Upper lobe of left lung (tissue), 6 donors: ENCODE measurements at regions not wholly inside any gene's neighbourhood (a gene's known extent, or its start where the extent isn't known, plus 50 kb on each side); places are given as distances from the start of the nearest gene placed in this dataset.

Experiments
- ATAC-seq, 2 donors: fragments of 200-7000 bp; cut with Tn5 transposase; one replicate each; pipeline ENCODE4 v1.9.1; 2022; ENCODE audit warnings: mild to moderate bottlenecking in 2 of 2, moderate library complexity in 2 of 2; ENCODE audit not compliant: low FRiP score in 2 of 2
- DNase-seq, 2 donors: peaks; one replicate each; pipeline ENCODE4 v3.0.0-alpha.2; 2019 to 2020
- H3K27ac ChIP-seq, 4 donors: fragments of 200-600 bp; sonication (generic); one replicate each; pipeline ENCODE4 v1.5.1; 2016 to 2019
- H3K27me3 ChIP-seq, 4 donors: fragments of 200-600 bp; sonication (generic); one replicate each; pipeline ENCODE4 v1.5.1; 2017 to 2019
- H3K36me3 ChIP-seq, 4 donors: fragments of 200-600 bp; sonication (generic); one replicate each; pipeline ENCODE4 v1.5.1; 2016 to 2019
- H3K4me1 ChIP-seq, 4 donors: fragments of 200-600 bp; sonication (generic); one replicate each; pipeline ENCODE4 v1.5.1; 2018 to 2019
- H3K4me3 ChIP-seq, 4 donors: fragments of 200-600 bp; sonication (generic); one replicate each; pipeline ENCODE4 v1.5.1; 2017 to 2019; ENCODE audit warnings: mild to moderate bottlenecking in 2 of 4, moderate library complexity in 1 of 4
- H3K9me3 ChIP-seq, 4 donors: fragments of 200-600 bp; sonication (generic); one replicate each; pipeline ENCODE4 v1.5.1; 2018 to 2019
- CTCF ChIP-seq, 6 experiments: fragments of 450-650 bp in 4 of 6; fragments of 200-600 bp in 2 of 6; sonication (generic) in 2 of 6; IDR thresholded peaks; one replicate each; pipeline ENCODE4 v1.5.1; 2016 to 2019; ENCODE audit warnings: antibody characterized with exemption in 6 of 6
- EP300 ChIP-seq, 4 donors: sonication (generic); formaldehyde crosslinking; IDR thresholded peaks; one replicate each; pipeline ENCODE4 v1.5.1; 2017; ENCODE audit warnings: antibody characterized with exemption in 4 of 4, control low read depth in 2 of 4
- POLR2A ChIP-seq, 4 donors: fragments of 450-650 bp; IDR thresholded peaks; one replicate each; pipeline ENCODE4 v1.5.1; 2016 to 2017; ENCODE audit warnings: antibody characterized with exemption in 4 of 4, mild to moderate bottlenecking in 2 of 4
- POLR2AphosphoS5 ChIP-seq, 2 donors: sonication (generic); formaldehyde crosslinking; IDR thresholded peaks; one replicate each; pipeline ENCODE4 v1.5.1; 2017; ENCODE audit warnings: antibody characterized with exemption in 2 of 2
- WGBS, 2 donors: methylation state at CpG; one replicate each; pipeline ENCODE4 v1.1.5; 2017 to 2018; 5-methylcytosine and 5-hydroxymethylcytosine counted together
- donor health status: DM: no; HTN: no; CAD: no; lungs with moderate emphysema.
- donor health status: DM: no; HTN: yes; CAD: no; lungs with severe emphysema.

- no peaks in the 10 kb centered on the region for H3K9me3 ChIP-seq
- no peak overlapping the region for H3K4me3 ChIP-seq
- H3K27ac ChIP-seq: no peak overlapping the region
- H3K27me3 ChIP-seq: no peaks in the 10 kb centered on the region
- WGBS, 2 donors: 83 to 89% methylated on average over 7 of the region's 7 CpGs
- ATAC-seq (no peak), DNase-seq (no peak)
- no peaks in the 10 kb centered on the region for H3K36me3 ChIP-seq
- TF ChIP-seq EP300 (IDR thresholded peaks at IDR 0.05) (no peak), POLR2AphosphoS5 (IDR thresholded peaks at IDR 0.05) (no peak), CTCF (IDR thresholded peaks at IDR 0.05) (no peak), POLR2A (IDR thresholded peaks at IDR 0.05) (no peak)
- no peaks in the 10 kb centered on the region for H3K4me1 ChIP-seq
Observed at GRCh38 chr15:47640901-47641300, 76.4 kb upstream of the SEMA6D start.

DNA sequence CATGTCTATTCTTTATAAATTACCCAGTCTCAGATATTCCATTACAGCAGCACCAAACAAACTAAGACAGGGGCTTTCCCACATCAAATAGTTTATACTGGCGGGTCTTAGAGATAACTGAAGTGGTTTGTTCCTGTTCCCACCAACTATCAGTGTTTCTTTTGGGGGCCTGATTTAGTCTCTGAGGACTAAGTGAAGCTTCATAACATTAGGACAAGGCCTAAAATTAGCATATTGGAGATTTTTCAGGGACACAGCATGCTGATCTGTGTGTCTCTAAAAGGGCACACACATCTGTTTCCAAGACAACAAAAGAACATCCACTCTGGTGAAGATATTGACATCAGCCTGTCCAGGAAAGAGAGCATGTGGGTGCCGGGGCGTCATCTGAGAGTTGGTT lies 72.6 kb upstream of the SEMA6D start:
- H3K4me1 ChIP-seq: no peaks in the 10 kb centered on the region
- no peak overlapping the region for H3K4me3 ChIP-seq
- TF ChIP-seq POLR2AphosphoS5 (IDR thresholded peaks at IDR 0.05) (no peak), POLR2A (IDR thresholded peaks at IDR 0.05) (no peak), CTCF (IDR thresholded peaks at IDR 0.05) (no peak), EP300 (IDR thresholded peaks at IDR 0.05) (no peak)
- H3K36me3 ChIP-seq: no peaks in the 10 kb centered on the region
- no peaks in the 10 kb centered on the region for H3K27me3 ChIP-seq
- 57% methylated on average over 3 of the region's 3 CpGs for WGBS, 2 donors
- DNase-seq (no peak), ATAC-seq (no peak)
- no peak overlapping the region for H3K27ac ChIP-seq
- no peaks in the 10 kb centered on the region for H3K9me3 ChIP-seq

GRCh38 chr15:47650564-47650963 lies 66.7 kb upstream of the SEMA6D start:
- Histone ChIP-seq H3K4me1 (no peaks in the 10 kb centered on the region), H3K27ac (no peak overlapping the region), H3K9me3 (no peaks in the 10 kb centered on the region), H3K36me3 (no peaks in the 10 kb centered on the region), H3K4me3 (no peak overlapping the region), H3K27me3 (no peaks in the 10 kb centered on the region)
- WGBS, 2 donors: 74 to 80% methylated on average over 3 of the region's 3 CpGs
- TF ChIP-seq POLR2AphosphoS5 (IDR thresholded peaks at IDR 0.05) (no peak), CTCF (IDR thresholded peaks at IDR 0.05) (no peak), POLR2A (IDR thresholded peaks at IDR 0.05) (no peak), EP300 (IDR thresholded peaks at IDR 0.05) (no peak)
- ATAC-seq (no peak), DNase-seq (no peak)

GRCh38 chr15:47652328-47652727 lies 65.0 kb upstream of the SEMA6D start:
- Histone ChIP-seq H3K4me3 (no peak overlapping the region), H3K27ac (no peak overlapping the region), H3K4me1 (no peaks in the 10 kb centered on the region), H3K36me3 (no peaks in the 10 kb centered on the region), H3K27me3 (no peaks in the 10 kb centered on the region), H3K9me3 (no peaks in the 10 kb centered on the region)
- 58% methylated on average over 7 of the region's 7 CpGs for WGBS, 2 donors
- ATAC-seq (no peak), DNase-seq (peak in 1 of 2 donors; percentile 4)
- TF ChIP-seq EP300 (IDR thresholded peaks at IDR 0.05) (no peak), CTCF (IDR thresholded peaks at IDR 0.05) (no peak), POLR2A (IDR thresholded peaks at IDR 0.05) (no peak), POLR2AphosphoS5 (IDR thresholded peaks at IDR 0.05) (no peak)

GRCh38 chr15:47652844-47653243 lies 64.5 kb upstream of the SEMA6D start:
- ATAC-seq: no peak
- Histone ChIP-seq H3K27ac (no peak overlapping the region), H3K4me3 (no peak overlapping the region), H3K9me3 (no peaks in the 10 kb centered on the region), H3K36me3 (no peaks in the 10 kb centered on the region), H3K4me1 (no peaks in the 10 kb centered on the region), H3K27me3 (no peaks in the 10 kb centered on the region)
- 63 to 66% methylated on average over 2 of the region's 2 CpGs for WGBS, 2 donors
- TF ChIP-seq EP300 (IDR thresholded peaks at IDR 0.05): no peak
- TF ChIP-seq CTCF (IDR thresholded peaks at IDR 0.05): no peak
- no peak for TF ChIP-seq POLR2AphosphoS5 (IDR thresholded peaks at IDR 0.05)
- TF ChIP-seq POLR2A (IDR thresholded peaks at IDR 0.05): no peak
- DNase-seq: no peak
